HEK293 (cell line): ENCODE measurements at regions not wholly inside any gene's neighbourhood (a gene's known extent, or its start where the extent isn't known, plus 50 kb on each side); places are given as distances from the start of the nearest gene placed in this dataset.
"Not testable (repeated sequence)": the region's sequence is repeated elsewhere in the genome, so short reads cannot be mapped to it uniquely, and the experiment has no call there.

Experiments used
- CTCF ChIA-PET: fragments of 350-600 bp; formaldehyde crosslinking; extraction: SDS; loops from one replicate; lab custom pipeline; 2021; ENCODE audit warnings: antibody characterized with exemption; lab: Yijun Ruan, JAX
- POLR2A ChIA-PET: fragments of 300-600 bp; formaldehyde crosslinking; extraction: SDS; loops from one replicate; lab custom pipeline; 2020; ENCODE audit warnings: antibody characterized with exemption, inconsistent platforms; lab: Yijun Ruan, JAX
- H3K27ac ChIP-seq: fragments of 200-500 bp; sonication (Bioruptor generic); 2 replicates; pipeline ENCODE4 v1.5.1; 2014; ENCODE audit warnings: low read depth, low read length, control low read depth, inconsistent platforms; ENCODE audit errors: extremely low read depth
- H3K36me3 ChIP-seq, 2 experiments: fragments of 200-500 bp in 1 of 2; sonication (Bioruptor generic) in 1 of 2; 1 replicate in 1 of 2; 2 replicates in 1 of 2; pipeline ENCODE4 v1.5.1; 2014 to 2017; ENCODE audit warnings: inconsistent platforms in 2 of 2, low read length in 2 of 2; ENCODE audit not compliant: control insufficient read depth in 2 of 2, insufficient read depth in 1 of 2
- H3K4me1 ChIP-seq: fragments of 200-500 bp; sonication (Bioruptor generic); 2 replicates; pipeline ENCODE4 v1.5.1; 2014; ENCODE audit warnings: mild to moderate bottlenecking, low read length, inconsistent platforms; ENCODE audit not compliant: control insufficient read depth, insufficient read depth
- H3K4me3 ChIP-seq: 2 replicates; pipeline ENCODE4 v1.5.1; 2011; ENCODE audit warnings: low read depth, mild to moderate bottlenecking, control low read depth, low read length, moderate library complexity
- H3K9me3 ChIP-seq: fragments of 200-500 bp; sonication (Bioruptor generic); 2 replicates; pipeline ENCODE4 v1.5.1; 2014; ENCODE audit warnings: low read depth, low read length, inconsistent platforms; ENCODE audit not compliant: control insufficient read depth, insufficient read depth
- AEBP2 ChIP-seq: fragments of 450-650 bp; formaldehyde crosslinking; IDR thresholded peaks from 2 replicates; pipeline ENCODE4 v1.5.1; 2016; ENCODE audit warnings: missing biosample characterization, missing genetic modification characterization, borderline replicate concordance
- IKZF3 ChIP-seq: fragments of 450-650 bp; IDR thresholded peaks from 2 replicates; pipeline ENCODE4 v1.5.0; 2018; ENCODE audit warnings: missing biosample characterization, mild to moderate bottlenecking, missing genetic modification characterization, moderate library complexity
- PBX3 ChIP-seq: sonication (generic); formaldehyde crosslinking; IDR thresholded peaks from 2 replicates; pipeline ENCODE4 v1.8.1; 2022; ENCODE audit warnings: mild to moderate bottlenecking, moderate library complexity, missing genetic modification reagents
- SETDB1 ChIP-seq: IDR thresholded peaks from one replicate; pipeline ENCODE4 v1.6.1; 2017; ENCODE audit warnings: mild to moderate bottlenecking, low read length, moderate library complexity, mixed read lengths; ENCODE audit not compliant: insufficient read length
- ZFHX2 ChIP-seq: fragments of 450-650 bp; formaldehyde crosslinking; conservative IDR thresholded peaks from 2 replicates; pipeline ENCODE4 v1.5.1; 2016; ENCODE audit warnings: missing biosample characterization, missing genetic modification characterization
- ZNF175 ChIP-seq: fragments of 450-650 bp; formaldehyde crosslinking; IDR thresholded peaks from 2 replicates; pipeline ENCODE4 v1.5.1; 2016; ENCODE audit warnings: missing biosample characterization, missing genetic modification characterization
- ZNF18 ChIP-seq: fragments of 450-650 bp; formaldehyde crosslinking; IDR thresholded peaks from 2 replicates; pipeline ENCODE4 v1.5.1; 2016; ENCODE audit warnings: missing biosample characterization, missing genetic modification characterization
- ZNF184 ChIP-seq: fragments of 450-650 bp; IDR thresholded peaks from 2 replicates; pipeline ENCODE4 v1.5.1; 2018; ENCODE audit warnings: missing biosample characterization, mild to moderate bottlenecking, missing genetic modification characterization
- ZNF202 ChIP-seq: fragments of 450-650 bp; formaldehyde crosslinking; IDR thresholded peaks from 2 replicates; pipeline ENCODE4 v1.5.1; 2016; ENCODE audit warnings: missing biosample characterization, missing genetic modification characterization, borderline replicate concordance
- ZNF26 ChIP-seq: fragments of 450-650 bp; formaldehyde crosslinking; IDR thresholded peaks from 2 replicates; pipeline ENCODE4 v1.5.1; 2016; ENCODE audit warnings: missing biosample characterization, missing genetic modification characterization
- ZNF266 ChIP-seq: fragments of 450-650 bp; formaldehyde crosslinking; IDR thresholded peaks from 2 replicates; pipeline ENCODE4 v1.5.1; 2016; ENCODE audit warnings: missing biosample characterization, missing genetic modification characterization, low read depth
- ZNF423 ChIP-seq: fragments of 450-650 bp; formaldehyde crosslinking; IDR thresholded peaks from 2 replicates; pipeline ENCODE4 v1.5.1; 2016; ENCODE audit warnings: missing biosample characterization, missing genetic modification characterization
- ZNF548 ChIP-seq: fragments of 450-650 bp; formaldehyde crosslinking; IDR thresholded peaks from 2 replicates; pipeline ENCODE4 v1.5.1; 2016; ENCODE audit warnings: missing biosample characterization, missing genetic modification characterization
- ZNF704 ChIP-seq: fragments of 450-650 bp; formaldehyde crosslinking; IDR thresholded peaks from 2 replicates; pipeline ENCODE4 v1.5.1; 2016; ENCODE audit warnings: missing biosample characterization, missing genetic modification characterization
- ZNF792 ChIP-seq: fragments of 450-650 bp; formaldehyde crosslinking; IDR thresholded peaks from 2 replicates; pipeline ENCODE4 v1.5.1; 2016; ENCODE audit warnings: missing biosample characterization, missing genetic modification characterization

GRCh38 chrX:126641076-126641475 lies 88.5 kb upstream of the DCAF12L1 start:
- POLR2A ChIA-PET, H3K4me1 ChIP-seq, CTCF ChIA-PET, H3K9me3 ChIP-seq, H3K27ac ChIP-seq, H3K4me3 ChIP-seq, H3K36me3 ChIP-seq: not testable (repeated sequence)

GRCh38 chrX:126655061-126655460 lies 102.4 kb upstream of the DCAF12L1 start:
- Histone ChIP-seq H3K27ac (no peak overlapping the region), H3K4me3 (no peak overlapping the region), H3K36me3 (no peaks in the 10 kb centered on the region), H3K4me1 (no peaks in the 10 kb centered on the region), H3K9me3 (no peaks in the 10 kb centered on the region)
- ChIA-PET POLR2A (no interaction called here), CTCF (no interaction called here)
- no peak for TF ChIP-seq ZNF266 (tag by site-specific recombination)
- TF ChIP-seq ZNF26 (tag by site-specific recombination): no peak
- TF ChIP-seq ZNF548: no peak
- TF ChIP-seq SETDB1: no peak
- no peak for TF ChIP-seq ZNF423 (tag by site-specific recombination)
- no peak for TF ChIP-seq ZNF202
- no peak for TF ChIP-seq ZNF704 (tag by site-specific recombination)
- no peak for TF ChIP-seq ZFHX2 (tag by site-specific recombination)
- no peak for TF ChIP-seq PBX3 (CRISPR knock-in tag)
- no peak for TF ChIP-seq ZNF175 (tag by site-specific recombination)
- TF ChIP-seq ZNF18: no peak

- POLR2A ChIA-PET: no interaction called here
- CTCF ChIA-PET: no interaction called here
- Histone ChIP-seq H3K27ac (no peak overlapping the region), H3K4me3 (no peak overlapping the region), H3K9me3 (no peaks in the 10 kb centered on the region), H3K4me1 (no peaks in the 10 kb centered on the region), H3K36me3 (no peaks in the 10 kb centered on the region)
- no peak for TF ChIP-seq ZNF184 (tag by site-specific recombination)
- no peak for TF ChIP-seq IKZF3 (tag by site-specific recombination)
- no peak for TF ChIP-seq ZNF792 (tag by site-specific recombination)
- no peak for TF ChIP-seq ZNF175 (tag by site-specific recombination)
- no peak for TF ChIP-seq AEBP2 (tag by site-specific recombination)
These were observed 105.8 kb upstream of the DCAF12L1 start for GRCh38 chrX:126658447-126658846.
